OCI-M2 (cell line): ENCODE measurements at regions not wholly inside any gene's neighbourhood (a gene's known extent, or its start where the extent isn't known, plus 50 kb on each side); places are given as distances from the start of the nearest gene placed in this dataset.

Source experiments
- DNase-seq: peaks from one replicate; lab custom pipeline; 2025; ENCODE audit not compliant: unreplicated experiment; lab: John Stamatoyannopoulos, UW

DNA sequence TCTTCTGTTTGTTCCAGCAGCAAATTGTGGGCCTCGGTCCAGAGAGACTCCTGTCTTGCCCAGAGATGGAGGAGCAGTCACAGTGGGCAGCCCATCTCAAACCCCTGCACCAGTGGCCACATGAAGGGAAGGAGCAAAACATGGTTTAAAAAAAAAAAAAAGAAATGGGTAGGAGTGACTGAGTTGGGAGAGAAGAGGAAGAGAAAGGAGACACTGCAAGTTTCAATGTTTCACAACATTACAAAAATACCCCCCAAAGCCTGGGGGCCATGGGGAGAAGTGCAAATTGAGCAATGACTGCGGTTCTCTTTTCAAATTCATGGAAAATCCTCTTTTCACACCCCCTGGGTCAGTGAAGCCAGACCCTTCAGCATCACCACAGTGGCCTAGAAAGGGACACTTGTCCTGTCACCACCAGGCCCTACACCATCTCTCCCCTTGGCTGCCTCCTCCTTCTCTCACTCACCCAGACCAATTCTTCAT lies 117.1 kb downstream of the ZFP36L2 start:
- no peak for DNase-seq

DNA sequence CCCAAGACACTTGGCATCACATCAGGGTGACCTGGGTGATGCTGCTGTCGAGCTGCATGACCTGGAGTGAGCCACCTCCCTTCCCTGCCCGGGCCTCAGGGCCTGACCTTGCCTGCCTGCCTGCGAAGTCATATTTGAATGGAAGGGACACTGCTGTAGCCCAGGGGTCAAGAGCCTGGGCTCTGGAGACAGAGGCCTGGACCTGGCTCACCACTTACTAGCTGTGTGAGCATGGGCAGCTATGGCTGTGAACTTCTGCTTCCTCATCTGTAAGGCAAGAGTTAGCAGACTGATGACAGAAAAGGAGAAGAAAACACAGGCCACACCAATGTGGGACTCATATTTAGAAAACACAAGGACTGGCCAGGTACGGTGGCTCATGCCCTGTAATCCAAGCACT lies 118.7 kb downstream of the ZFP36L2 start:
- no peak for DNase-seq

DNA sequence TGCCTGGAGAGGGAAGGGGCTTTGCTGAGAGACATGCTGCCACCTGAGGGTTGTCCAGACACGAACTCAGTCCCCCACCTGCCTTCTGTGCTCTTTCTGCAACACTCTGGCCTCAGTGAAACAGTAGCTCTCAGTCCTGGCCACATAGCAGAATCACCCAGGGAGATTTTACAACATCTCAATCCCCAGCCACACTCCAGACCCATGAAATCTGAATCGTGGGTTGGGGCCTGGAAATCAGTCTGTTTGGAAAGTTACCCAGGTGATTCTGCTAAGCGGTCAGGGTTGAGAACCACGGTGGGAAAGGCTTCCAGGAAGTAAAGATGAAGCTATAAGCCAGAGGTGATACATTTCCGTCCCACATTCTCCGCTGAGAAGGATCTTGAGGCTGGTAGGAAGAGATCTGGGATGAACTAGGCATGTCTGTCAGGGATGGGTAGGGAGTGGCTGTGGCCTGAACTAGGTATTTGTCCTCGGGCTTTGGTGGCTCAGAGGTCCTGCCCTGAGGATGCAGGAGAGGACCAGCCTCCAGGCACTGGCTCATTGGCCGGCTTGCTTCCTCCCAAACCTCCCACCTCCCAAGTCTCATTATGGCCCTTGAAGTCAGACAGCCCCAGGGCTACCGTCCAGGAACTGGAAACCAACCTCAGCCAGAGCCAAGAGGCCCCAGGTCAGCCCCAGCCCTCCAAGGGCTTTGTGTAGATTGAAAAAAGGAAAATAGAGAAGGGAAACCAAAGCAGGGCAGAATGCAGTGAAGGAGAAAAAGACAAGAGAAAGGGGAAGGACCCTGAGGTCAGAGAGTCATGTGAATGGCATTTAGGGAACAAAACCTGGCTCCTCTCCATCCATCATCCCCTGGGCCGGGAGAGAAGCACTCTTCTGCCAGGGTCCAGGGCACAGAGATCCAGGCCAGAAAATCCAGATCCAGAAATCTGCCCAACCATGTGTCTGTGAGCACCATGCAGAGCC lies 119.6 kb downstream of the ZFP36L2 start:
- DNase-seq: no peak

GRCh38 chr2:43105586-43106558 lies 120.5 kb downstream of the ZFP36L2 start:
- no peak for DNase-seq

- no peak for DNase-seq
Measured at GRCh38 chr2:43104763-43105162, 121.6 kb downstream of the ZFP36L2 start.

GRCh38 chr2:43104106-43104505 lies 122.3 kb downstream of the ZFP36L2 start:
- no peak for DNase-seq

- no peak for DNase-seq
Measured at GRCh38 chr2:43103093-43103404, 123.4 kb downstream of the ZFP36L2 start.

DNA sequence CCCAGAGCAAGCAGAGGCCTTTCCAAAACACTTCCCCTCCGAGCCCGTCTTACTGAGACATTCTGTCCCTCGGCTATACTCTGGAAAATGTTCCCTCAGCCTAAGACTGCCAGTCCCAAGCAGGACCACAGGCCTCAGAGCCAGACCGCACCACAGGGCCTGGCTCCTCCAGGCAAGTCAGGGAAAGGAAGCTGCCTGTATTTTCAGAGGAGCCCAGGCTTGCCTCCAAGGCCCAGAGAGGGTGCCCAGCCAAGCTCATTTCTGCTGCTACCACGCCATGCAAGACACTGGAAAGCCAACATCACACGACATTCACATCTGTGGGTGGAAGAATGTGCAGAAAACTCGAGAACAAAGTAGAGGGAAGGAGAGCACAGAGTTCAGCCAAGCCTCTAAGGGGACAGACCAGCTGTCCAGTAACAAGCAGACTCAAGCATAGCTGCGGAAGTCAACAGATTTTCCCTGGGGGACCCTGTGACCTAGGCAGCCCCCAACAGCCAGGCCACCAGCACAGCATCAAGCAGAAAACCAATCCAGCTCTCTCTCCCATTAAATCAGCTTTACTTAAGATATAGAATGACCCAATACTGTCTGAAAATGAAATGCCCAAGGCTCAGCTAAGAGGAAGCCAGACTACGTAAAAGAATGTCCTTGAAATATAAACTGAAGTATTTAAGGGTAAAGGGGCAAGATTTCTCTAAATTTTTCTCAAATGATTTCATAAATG lies 123.9 kb downstream of the ZFP36L2 start:
- no peak for DNase-seq

DNA sequence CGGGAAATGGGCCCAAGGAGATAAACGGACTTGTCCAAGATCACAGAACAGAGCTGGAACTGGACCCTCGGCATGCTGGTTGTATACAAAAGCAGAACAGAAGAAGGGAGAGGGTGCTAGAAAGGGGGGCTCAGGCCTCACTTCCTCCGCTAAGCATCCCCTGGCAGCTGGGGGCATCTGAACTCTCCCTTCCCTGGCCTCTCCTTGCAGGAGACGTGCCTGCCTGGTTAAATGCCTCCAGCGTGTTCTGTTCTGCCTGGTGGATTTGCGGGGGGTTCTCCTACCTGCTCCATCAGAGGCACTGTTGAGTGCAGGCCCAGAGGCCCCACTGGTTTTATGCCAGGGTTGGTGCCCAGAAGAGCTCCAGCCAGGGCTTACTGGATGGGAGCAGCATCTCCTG lies 124.7 kb downstream of the ZFP36L2 start:
- no peak for DNase-seq

DNA sequence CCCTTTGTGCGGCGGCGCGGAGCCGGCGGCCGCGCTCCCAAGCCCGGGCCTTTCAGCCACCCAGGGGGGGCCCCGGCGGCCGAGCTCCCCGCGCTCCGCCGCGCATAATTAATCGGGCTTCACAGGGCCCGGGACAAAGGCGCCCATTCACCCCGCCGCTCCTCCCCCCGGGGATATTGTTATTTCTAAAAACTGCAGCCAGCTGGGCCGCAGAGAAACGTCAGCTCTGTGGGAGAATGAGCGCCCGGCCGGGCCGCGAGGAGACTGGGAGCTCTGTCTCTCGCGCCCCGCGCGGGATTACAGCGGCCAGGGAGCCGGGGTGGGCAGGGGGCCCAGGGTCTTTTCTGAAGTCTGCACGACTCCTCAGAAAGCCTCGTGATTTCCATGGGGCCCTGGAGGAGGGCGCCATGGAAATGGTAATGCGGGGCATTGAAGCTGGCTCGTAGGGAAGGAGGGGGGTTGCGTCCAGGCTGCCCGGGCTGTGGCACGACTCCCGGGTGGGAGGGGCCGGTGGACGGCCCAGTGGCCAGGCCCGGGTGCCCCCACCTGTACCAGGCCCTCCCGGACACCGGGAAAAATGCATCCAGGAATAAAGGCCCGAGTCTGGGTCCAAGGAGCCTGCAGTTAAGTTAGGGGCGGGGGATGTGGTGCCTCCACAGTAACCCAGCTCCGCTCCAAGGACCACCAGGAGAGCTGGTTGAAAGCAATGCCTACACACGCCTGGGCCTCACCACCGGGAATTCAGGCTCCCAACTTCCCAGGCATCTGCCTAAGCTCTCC lies 125.3 kb downstream of the ZFP36L2 start:
- no peak for DNase-seq

- no peak for DNase-seq
Measured at GRCh38 chr2:43100362-43100882, 126.0 kb downstream of the ZFP36L2 start.

DNA sequence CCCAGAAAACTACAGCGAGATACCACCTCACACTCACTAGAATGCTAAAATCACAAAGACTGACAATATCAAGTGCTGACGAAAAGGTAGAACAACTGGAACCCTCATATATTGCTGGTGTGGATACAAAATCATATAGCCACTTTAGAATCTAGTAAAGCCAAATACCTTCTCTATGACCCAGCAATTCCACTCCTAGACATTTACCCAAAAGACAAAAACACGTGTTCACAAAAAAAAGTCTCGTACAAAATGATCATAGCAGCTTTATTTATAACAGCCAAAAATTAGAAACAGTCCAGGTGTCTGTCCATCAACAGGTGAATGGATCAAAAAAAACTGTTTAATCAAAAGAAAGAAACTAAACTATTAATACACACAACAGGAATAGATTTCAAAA lies 126.6 kb downstream of the ZFP36L2 start:
- no peak for DNase-seq

- DNase-seq: no peak
Measured at GRCh38 chr2:43098539-43098938, 127.9 kb downstream of the ZFP36L2 start.

DNA sequence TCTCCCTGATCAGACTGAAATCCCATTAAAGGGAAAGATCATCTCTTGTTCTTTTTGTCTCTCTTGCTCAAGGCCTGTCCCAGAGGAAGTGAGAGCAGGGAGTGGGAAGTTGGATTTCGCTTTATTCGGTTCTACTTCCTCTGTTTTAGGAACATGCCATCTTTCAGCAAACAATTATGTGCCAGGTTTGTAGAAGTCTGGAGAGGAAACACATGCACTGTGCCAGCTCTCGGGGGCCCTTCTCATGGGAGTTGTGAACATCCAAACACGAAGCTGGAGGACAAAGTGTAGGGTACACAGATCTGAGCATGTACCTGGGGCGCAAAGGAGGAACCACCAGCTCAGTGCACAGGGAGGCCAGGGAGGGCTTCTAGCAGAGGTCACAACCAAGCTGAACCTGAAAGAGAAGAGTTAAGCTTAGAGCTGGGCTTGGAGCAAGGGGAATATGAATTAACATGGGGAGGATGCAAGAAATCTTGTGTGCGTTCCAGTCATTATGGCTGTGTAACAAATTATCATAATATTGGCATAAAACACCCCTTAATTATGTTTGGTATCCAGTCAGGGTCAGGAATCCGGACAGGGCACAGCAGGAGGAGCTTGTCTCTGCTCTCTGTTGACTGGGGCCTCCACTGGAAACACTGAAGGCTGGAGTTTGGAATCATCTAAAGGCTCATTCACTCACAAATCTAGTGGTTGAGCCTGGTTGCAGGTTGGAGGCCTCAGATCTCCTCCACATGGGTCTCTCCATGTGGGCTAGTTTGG lies 128.6 kb downstream of the ZFP36L2 start:
- no peak for DNase-seq

DNA sequence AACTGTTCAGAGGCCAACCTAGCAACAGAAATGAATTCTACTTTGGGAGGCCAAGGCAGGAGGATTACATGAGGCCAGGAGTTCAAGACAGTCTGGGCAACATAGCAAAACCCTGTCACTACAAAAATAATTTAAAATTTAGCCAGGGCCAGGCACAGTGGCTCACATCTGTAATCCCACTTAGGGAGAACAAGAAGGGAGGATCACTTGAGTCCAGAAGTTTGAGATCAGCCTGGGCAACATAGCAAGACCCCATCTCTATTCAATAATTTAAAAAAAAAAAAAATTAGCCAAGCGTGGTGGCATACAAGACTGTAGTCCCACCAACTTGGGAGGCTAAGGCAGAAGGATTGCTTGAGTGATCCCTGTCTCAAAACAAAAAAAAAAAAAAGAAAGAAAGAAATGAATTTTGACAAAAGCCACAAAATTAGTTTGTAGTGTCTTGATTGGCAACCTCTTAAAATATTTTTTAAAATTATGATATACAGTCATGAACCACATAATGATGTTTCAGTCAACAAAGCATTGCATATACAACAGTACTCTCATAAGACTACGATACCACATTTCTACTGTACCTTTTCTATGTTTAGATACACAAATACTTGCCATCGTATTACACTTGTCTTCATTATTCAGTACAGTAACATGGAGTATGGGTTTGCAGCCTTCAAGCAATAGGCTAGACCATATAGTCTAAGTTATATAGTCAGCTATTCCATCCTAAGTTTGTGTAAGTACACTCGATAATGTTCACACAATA lies 130.7 kb downstream of the ZFP36L2 start:
- no peak for DNase-seq

DNA sequence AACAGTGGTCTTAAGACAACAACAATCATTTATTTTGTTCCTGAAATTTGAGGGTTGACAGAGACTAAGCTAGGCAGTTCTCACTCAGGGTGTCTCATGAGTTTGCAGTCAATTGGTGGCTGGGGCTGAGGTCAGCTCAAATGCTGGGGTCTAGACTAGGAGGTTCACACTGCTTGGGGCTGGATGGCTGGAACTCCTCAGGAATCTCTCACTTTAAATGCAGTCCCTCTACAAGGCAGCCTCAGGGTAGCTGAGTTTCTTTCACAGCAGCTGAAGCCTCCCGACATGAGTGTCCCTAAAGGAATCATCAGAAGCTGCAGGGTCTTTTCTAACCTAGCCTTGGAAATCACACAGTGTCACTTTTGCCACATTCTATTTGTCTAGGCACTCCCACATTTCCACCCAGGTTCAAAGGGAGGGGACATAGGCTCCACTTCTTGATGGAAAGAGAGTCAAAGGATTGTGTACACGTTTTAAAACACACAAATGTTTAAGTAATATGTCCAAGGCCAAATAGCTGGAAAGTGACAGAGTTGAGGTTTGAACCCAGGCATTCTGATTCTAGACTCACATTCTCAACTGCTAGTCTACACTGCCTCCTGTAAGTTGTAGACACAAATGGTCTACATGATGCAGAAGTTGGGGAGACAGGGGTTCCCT lies 133.8 kb downstream of the ZFP36L2 start:
- no peak for DNase-seq

DNA sequence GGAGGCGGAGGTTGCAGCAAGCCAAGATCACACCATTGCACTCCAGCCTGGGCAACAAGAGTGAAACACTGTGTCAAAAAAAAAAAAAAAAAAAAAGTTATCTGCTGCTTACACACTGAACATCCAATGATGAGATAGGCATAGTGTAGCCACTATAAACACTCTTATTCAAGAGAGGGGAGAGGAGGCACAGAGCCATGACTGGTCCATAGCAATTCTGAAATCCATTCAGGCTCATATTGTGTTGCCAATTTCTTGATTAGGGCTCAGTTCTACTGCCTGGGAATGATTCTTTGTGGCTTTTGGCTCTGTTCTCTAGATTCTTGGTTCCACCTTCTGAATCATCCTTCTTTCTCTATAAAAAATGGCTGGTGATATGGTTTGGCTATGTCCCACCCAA lies 136.1 kb downstream of the ZFP36L2 start:
- no peak for DNase-seq
